ENCODE measurements at regions not wholly inside any gene's neighbourhood (a gene's known extent, or its start where the extent isn't known, plus 50 kb on each side); places are given as distances from the start of the nearest gene placed in this dataset.

GRCh38 chr2:3076848-3077642 lies 300.6 kb downstream of the EIPR1 start:
- no peaks in the 10 kb centered on the region for H3K9me3 Mint-ChIP-seq (ENCODE audit: unreplicated experiment)
- no peak for DNase-seq (ENCODE audit: unreplicated experiment)
- CTCF ChIA-PET = no interaction called here
- no TSS peak for BruUV-seq (replicated peaks)
- TF ChIP-seq CTCF (IDR thresholded peaks at IDR 0.05; ENCODE audit: unreplicated experiment) = no peak
- no peak overlapping the region for H3K27ac Mint-ChIP-seq (ENCODE audit: low read depth, unreplicated experiment)
- H3K36me3 Mint-ChIP-seq (ENCODE audit: insufficient read depth, unreplicated experiment) = no peaks in the 10 kb centered on the region
- no peak overlapping the region for H3K4me3 Mint-ChIP-seq (ENCODE audit: unreplicated experiment)
- H3K4me1 Mint-ChIP-seq (ENCODE audit: insufficient read depth, unreplicated experiment) = no peaks in the 10 kb centered on the region
- H3K27me3 Mint-ChIP-seq (ENCODE audit: insufficient read depth, unreplicated experiment) = peaks cover 32% of the 10 kb centered on the region
- POLR2A ChIA-PET = no interaction called here
- intact Hi-C loops (cut with micrococcal nuclease) = loop anchor here (5.0 kb wide), 1 partner anchor 225 kb away; no protein-coding TSS in a partner anchor

DNA sequence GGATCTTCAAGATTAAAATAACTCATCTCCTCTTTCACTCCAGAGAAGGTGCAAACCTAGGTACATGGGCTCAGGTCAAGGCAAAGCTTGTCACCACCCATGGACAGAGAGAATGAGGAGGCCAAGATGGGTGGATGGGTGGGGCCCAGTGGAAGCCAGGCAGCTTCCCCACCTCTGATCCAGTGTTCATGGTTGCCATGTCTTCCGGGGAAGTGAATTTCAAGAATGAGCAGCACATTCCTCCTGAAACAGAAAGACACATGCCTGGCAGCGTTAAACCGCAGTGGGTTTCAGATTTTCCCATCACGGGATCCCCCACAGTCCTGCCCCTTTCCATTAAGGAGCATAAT lies 301.7 kb downstream of the EIPR1 start:
- no peak overlapping the region for H3K27ac Mint-ChIP-seq (ENCODE audit: low read depth, unreplicated experiment)
- no peak for TF ChIP-seq CTCF (IDR thresholded peaks at IDR 0.05; ENCODE audit: unreplicated experiment)
- no TSS peak for BruUV-seq (replicated peaks)
- H3K4me1 Mint-ChIP-seq (ENCODE audit: insufficient read depth, unreplicated experiment) = no peaks in the 10 kb centered on the region
- no peaks in the 10 kb centered on the region for H3K36me3 Mint-ChIP-seq (ENCODE audit: insufficient read depth, unreplicated experiment)
- peaks cover 22% of the 10 kb centered on the region for H3K27me3 Mint-ChIP-seq (ENCODE audit: insufficient read depth, unreplicated experiment)
- intact Hi-C loops (cut with micrococcal nuclease) = loop anchor here (5.0 kb wide), 1 partner anchor 226 kb away; no protein-coding TSS in a partner anchor
- DNase-seq (ENCODE audit: unreplicated experiment) = no peak
- H3K9me3 Mint-ChIP-seq (ENCODE audit: unreplicated experiment) = no peaks in the 10 kb centered on the region
- ChIA-PET POLR2A (no interaction called here), CTCF (no interaction called here)
- H3K4me3 Mint-ChIP-seq (ENCODE audit: unreplicated experiment) = no peak overlapping the region

- POLR2A ChIA-PET = no interaction called here
- CTCF ChIA-PET = interaction anchor here (1.5 kb wide), 1 partner anchor 10 kb away, joined by 3 read pairs; no protein-coding TSS in a partner anchor
Measured at GRCh38 chr2:3075316-3075990, 302.2 kb downstream of the EIPR1 start.

More at GRCh38 chr2:3075316-3075990, 302.2 kb downstream of the EIPR1 start:
- H3K4me1 Mint-ChIP-seq (ENCODE audit: insufficient read depth, unreplicated experiment) = no peaks in the 10 kb centered on the region
- peaks cover 17% of the 10 kb centered on the region for H3K27me3 Mint-ChIP-seq (ENCODE audit: insufficient read depth, unreplicated experiment)
- H3K4me3 Mint-ChIP-seq (ENCODE audit: unreplicated experiment) = no peak overlapping the region
- H3K27ac Mint-ChIP-seq (ENCODE audit: low read depth, unreplicated experiment) = no peak overlapping the region
- H3K9me3 Mint-ChIP-seq (ENCODE audit: unreplicated experiment) = no peaks in the 10 kb centered on the region
- no peaks in the 10 kb centered on the region for H3K36me3 Mint-ChIP-seq (ENCODE audit: insufficient read depth, unreplicated experiment)
- intact Hi-C loops (cut with micrococcal nuclease) = loop anchor here (5.0 kb wide), 1 partner anchor 227 kb away; no protein-coding TSS in a partner anchor
- DNase-seq (ENCODE audit: unreplicated experiment) = no peak
- TF ChIP-seq CTCF (IDR thresholded peaks at IDR 0.05; ENCODE audit: unreplicated experiment) = no peak
- BruUV-seq (replicated peaks) = no TSS peak

All from MCF 10A (cell line).